B cell (primary cell): ENCODE measurements at regions not wholly inside any gene's neighbourhood (a gene's known extent, or its start where the extent isn't known, plus 50 kb on each side); places are given as distances from the start of the nearest gene placed in this dataset.

Source experiments
- CTCF ChIP-seq: fragments of 200-600 bp; IDR thresholded peaks from one replicate; pipeline ENCODE4 v1.8.0; 2022; ENCODE audit warnings: antibody characterized with exemption, mild to moderate bottlenecking
- EZH2 ChIP-seq: IDR thresholded peaks from 2 replicates; pipeline ENCODE4 v1.6.1; 2012; ENCODE audit warnings: borderline replicate concordance, low read depth, mild to moderate bottlenecking, moderate library complexity, low read length; ENCODE audit not compliant: insufficient read depth, poor library complexity, severe bottlenecking

- TF ChIP-seq CTCF (no peak), EZH2 (no peak)
Measured at GRCh38 chr7:110521357-110521911, 569.5 kb upstream of the LRRN3 start.
